ENCODE measurements at regions not wholly inside any gene's neighbourhood (a gene's known extent, or its start where the extent isn't known, plus 50 kb on each side); places are given as distances from the start of the nearest gene placed in this dataset.

DNA sequence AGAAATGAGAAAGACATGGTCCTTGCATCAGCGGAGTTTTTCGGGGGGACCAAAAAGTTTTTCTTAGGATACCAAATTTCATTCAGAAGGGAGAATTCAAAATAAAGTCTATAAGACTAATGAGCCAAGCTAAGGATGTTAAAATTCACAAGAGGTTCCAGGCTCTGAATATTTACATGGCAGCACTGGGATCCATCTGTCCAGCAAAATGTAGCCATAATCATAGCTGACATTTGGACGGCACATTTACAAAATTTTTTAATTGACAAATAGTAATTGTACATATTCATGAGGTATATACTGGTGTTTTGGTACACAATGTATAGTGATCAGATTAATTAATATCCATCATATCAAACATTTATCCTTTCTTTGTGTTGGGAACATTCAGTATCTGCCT lies 107.9 kb downstream of the ZNF648 start:
- DNase-seq (ENCODE audit: extremely low spot score): no peak
- TF ChIP-seq TARDBP (IDR thresholded peaks at IDR 0.05) (no peak), NFRKB (IDR thresholded peaks at IDR 0.05) (no peak), FOXK2 (IDR thresholded peaks at IDR 0.05) (no peak), FOXM1 (IDR thresholded peaks at IDR 0.05; ENCODE audit: borderline replicate concordance) (no peak), SUZ12 (IDR thresholded peaks at IDR 0.05) (no peak), L3MBTL2 (conservative IDR thresholded peaks at IDR 0.05) (no peak), ELF4 (IDR thresholded peaks at IDR 0.05) (no peak), CTBP1 (IDR thresholded peaks at IDR 0.05; ENCODE audit: borderline replicate concordance) (no peak), FOXA1 (IDR thresholded peaks at IDR 0.05) (no peak), ARNT (IDR thresholded peaks at IDR 0.05) (no peak), SP1 (IDR thresholded peaks at IDR 0.05) (no peak), ZNF384 (IDR thresholded peaks at IDR 0.05) (no peak), LEF1 (IDR thresholded peaks at IDR 0.05; ENCODE audit: borderline replicate concordance) (no peak), BHLHE40 (IDR thresholded peaks at IDR 0.05; ENCODE audit: borderline replicate concordance) (no peak), HDGF (IDR thresholded peaks at IDR 0.05; ENCODE audit: borderline replicate concordance) (no peak)
- TF ChIP-seq, protein P1, sequence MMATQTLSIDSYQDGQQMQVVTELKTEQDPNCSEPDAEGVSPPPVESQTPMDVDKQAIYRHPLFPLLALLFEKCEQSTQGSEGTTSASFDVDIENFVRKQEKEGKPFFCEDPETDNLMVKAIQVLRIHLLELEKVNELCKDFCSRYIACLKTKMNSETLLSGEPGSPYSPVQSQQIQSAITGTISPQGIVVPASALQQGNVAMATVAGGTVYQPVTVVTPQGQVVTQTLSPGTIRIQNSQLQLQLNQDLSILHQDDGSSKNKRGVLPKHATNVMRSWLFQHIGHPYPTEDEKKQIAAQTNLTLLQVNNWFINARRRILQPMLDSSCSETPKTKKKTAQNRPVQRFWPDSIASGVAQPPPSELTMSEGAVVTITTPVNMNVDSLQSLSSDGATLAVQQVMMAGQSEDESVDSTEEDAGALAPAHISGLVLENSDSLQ (IDR thresholded peaks at IDR 0.05): no peak
- ChIA-PET CTCF (no interaction called here), POLR2A (no interaction called here)

DNA sequence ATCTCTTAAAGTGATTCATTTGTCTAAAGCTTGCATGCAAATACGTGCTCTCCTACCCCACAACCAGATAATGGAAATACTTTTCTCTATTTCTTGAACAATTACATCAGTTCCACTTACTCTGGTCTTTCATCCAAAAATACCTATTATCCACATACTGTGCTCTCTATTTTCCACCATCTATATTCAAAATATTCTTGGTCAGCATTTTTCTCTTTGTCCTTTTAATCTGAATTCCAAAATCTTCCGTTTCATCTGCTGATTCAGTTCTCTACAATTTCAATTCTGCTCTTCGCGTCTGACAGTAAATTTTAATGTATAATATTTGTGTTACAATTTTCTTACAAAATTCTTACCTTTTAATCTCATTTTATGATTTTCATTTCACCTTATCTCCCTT lies 110.3 kb downstream of the ZNF648 start:
- TF ChIP-seq, protein P1 (IDR thresholded peaks at IDR 0.05): no peak
- TF ChIP-seq SP1 (IDR thresholded peaks at IDR 0.05): no peak
- no peak for TF ChIP-seq BHLHE40 (IDR thresholded peaks at IDR 0.05; ENCODE audit: borderline replicate concordance)
- TF ChIP-seq FOXK2 (IDR thresholded peaks at IDR 0.05): no peak
- no peak for TF ChIP-seq ARNT (IDR thresholded peaks at IDR 0.05)
- no peak for TF ChIP-seq FOXM1 (IDR thresholded peaks at IDR 0.05; ENCODE audit: borderline replicate concordance)
- TF ChIP-seq HDGF (IDR thresholded peaks at IDR 0.05; ENCODE audit: borderline replicate concordance): no peak
- TF ChIP-seq NFRKB (IDR thresholded peaks at IDR 0.05): no peak
- no peak for TF ChIP-seq TARDBP (IDR thresholded peaks at IDR 0.05)
- TF ChIP-seq LEF1 (IDR thresholded peaks at IDR 0.05; ENCODE audit: borderline replicate concordance): no peak
- TF ChIP-seq FOXA1 (IDR thresholded peaks at IDR 0.05): no peak
- TF ChIP-seq ELF4 (IDR thresholded peaks at IDR 0.05): no peak
- no peak for TF ChIP-seq CTBP1 (IDR thresholded peaks at IDR 0.05; ENCODE audit: borderline replicate concordance)
- TF ChIP-seq SUZ12 (IDR thresholded peaks at IDR 0.05): no peak
- TF ChIP-seq L3MBTL2 (conservative IDR thresholded peaks at IDR 0.05): no peak
- TF ChIP-seq ZNF384 (IDR thresholded peaks at IDR 0.05): no peak
- ChIA-PET CTCF (no interaction called here), POLR2A (no interaction called here)
- no peak for DNase-seq (ENCODE audit: extremely low spot score)

DNA sequence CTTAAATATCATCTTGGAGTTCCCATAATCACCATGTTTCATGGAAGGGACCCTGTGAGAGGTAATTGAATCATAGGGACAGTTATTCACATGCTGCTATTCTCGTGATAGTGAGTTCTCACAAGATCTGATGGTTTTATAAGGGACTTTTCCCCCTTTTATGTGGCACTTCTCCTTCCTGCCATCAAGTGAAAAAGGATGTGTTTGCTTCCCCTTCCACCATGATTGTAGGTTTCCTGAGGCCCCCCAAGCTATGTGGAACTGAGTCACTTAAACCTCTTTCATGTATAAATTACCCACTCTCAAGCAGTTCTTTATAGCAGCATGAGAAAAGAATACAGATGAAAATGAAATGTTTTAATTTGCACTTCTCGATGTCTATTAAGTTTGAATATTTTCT lies 112.0 kb downstream of the ZNF648 start:
- DNase-seq (ENCODE audit: extremely low spot score): no peak
- ChIA-PET CTCF (no interaction called here), POLR2A (no interaction called here)
- TF ChIP-seq NFRKB (IDR thresholded peaks at IDR 0.05): no peak
- no peak for TF ChIP-seq FOXA1 (IDR thresholded peaks at IDR 0.05)
- no peak for TF ChIP-seq SUZ12 (IDR thresholded peaks at IDR 0.05)
- no peak for TF ChIP-seq FOXM1 (IDR thresholded peaks at IDR 0.05; ENCODE audit: borderline replicate concordance)
- no peak for TF ChIP-seq LEF1 (IDR thresholded peaks at IDR 0.05; ENCODE audit: borderline replicate concordance)

DNA sequence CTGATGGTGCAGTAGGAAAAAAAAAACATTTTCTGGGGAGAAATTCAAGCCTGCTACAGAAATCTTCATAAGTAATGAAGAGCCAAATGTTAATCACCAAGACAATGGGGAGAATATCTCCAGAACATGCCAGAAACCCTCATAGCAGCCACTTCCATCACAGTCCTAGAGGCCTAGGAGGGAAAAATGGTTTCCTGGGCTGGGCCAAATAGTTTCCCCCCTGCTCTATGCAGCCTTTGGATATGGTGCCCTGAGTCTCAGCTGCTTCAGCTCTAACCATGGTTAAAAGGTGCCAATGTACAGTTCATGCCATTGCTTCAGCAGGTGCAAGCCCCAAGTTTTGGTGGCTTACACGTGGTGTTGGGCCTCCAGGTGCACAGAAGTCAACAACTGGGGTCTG lies 113.1 kb downstream of the ZNF648 start:
- ChIA-PET CTCF (no interaction called here), POLR2A (no interaction called here)
- no peak for DNase-seq (ENCODE audit: extremely low spot score)
- TF ChIP-seq FOXK2 (IDR thresholded peaks at IDR 0.05): no peak
- no peak for TF ChIP-seq CTBP1 (IDR thresholded peaks at IDR 0.05; ENCODE audit: borderline replicate concordance)
- TF ChIP-seq LEF1 (IDR thresholded peaks at IDR 0.05; ENCODE audit: borderline replicate concordance): no peak
- no peak for TF ChIP-seq TARDBP (IDR thresholded peaks at IDR 0.05)
- no peak for TF ChIP-seq ARNT (IDR thresholded peaks at IDR 0.05)
- no peak for TF ChIP-seq FOXM1 (IDR thresholded peaks at IDR 0.05; ENCODE audit: borderline replicate concordance)
- no peak for TF ChIP-seq HDGF (IDR thresholded peaks at IDR 0.05; ENCODE audit: borderline replicate concordance)
- no peak for TF ChIP-seq SUZ12 (IDR thresholded peaks at IDR 0.05)
- no peak for TF ChIP-seq ELF4 (IDR thresholded peaks at IDR 0.05)
- TF ChIP-seq NFRKB (IDR thresholded peaks at IDR 0.05): no peak
- no peak for TF ChIP-seq FOXA1 (IDR thresholded peaks at IDR 0.05)
- no peak for TF ChIP-seq BHLHE40 (IDR thresholded peaks at IDR 0.05; ENCODE audit: borderline replicate concordance)
- no peak for TF ChIP-seq L3MBTL2 (conservative IDR thresholded peaks at IDR 0.05)
- TF ChIP-seq SP1 (IDR thresholded peaks at IDR 0.05): no peak

DNA sequence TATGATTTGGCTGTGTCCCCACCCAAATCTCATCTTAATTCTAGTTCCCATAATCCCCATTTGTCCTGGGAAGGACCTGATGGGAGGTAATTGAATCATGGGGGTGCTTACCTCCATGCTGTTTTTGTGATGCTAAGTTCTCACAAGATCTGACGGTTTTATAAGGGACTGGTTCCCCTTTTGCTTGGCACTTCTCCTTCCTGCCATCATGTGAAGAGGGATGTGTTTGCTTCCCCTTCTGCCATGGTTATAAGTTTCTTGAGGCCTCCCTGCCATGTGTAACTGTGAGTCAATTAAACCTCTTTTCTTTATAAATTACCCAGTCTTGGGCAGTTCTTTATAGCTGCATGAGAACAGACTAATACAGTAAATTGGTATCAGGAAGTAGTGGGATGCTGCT lies 114.1 kb downstream of the ZNF648 start:
- no peak for DNase-seq (ENCODE audit: extremely low spot score)
- CTCF ChIA-PET: no interaction called here

More for the DNA sequence above, 114.1 kb downstream of the ZNF648 start:
- POLR2A ChIA-PET: no interaction called here
- TF ChIP-seq SP1 (IDR thresholded peaks at IDR 0.05): no peak
- no peak for TF ChIP-seq BHLHE40 (IDR thresholded peaks at IDR 0.05; ENCODE audit: borderline replicate concordance)
- TF ChIP-seq CTBP1 (IDR thresholded peaks at IDR 0.05; ENCODE audit: borderline replicate concordance): no peak
- no peak for TF ChIP-seq ELF4 (IDR thresholded peaks at IDR 0.05)
- TF ChIP-seq, protein P1 (IDR thresholded peaks at IDR 0.05): no peak
- no peak for TF ChIP-seq FOXA1 (IDR thresholded peaks at IDR 0.05)

All from HEK293T (cell line).